NCI-H446 (cell line): ENCODE measurements at regions not wholly inside any gene's neighbourhood (a gene's known extent, or its start where the extent isn't known, plus 50 kb on each side); places are given as distances from the start of the nearest gene placed in this dataset.
"Not testable (repeated sequence)": the region's sequence is repeated elsewhere in the genome, so short reads cannot be mapped to it uniquely, and the experiment has no call there.

Experiments
- DNase-seq, 2 experiments: peaks; one replicate each; lab custom pipeline; 2025; lab: John Stamatoyannopoulos, UW

- no peak for DNase-seq
These were observed 534.0 kb downstream of the TMEM121 start for GRCh38 chr14:106060276-106060975.

- DNase-seq: not testable (repeated sequence)
These were observed 535.6 kb downstream of the TMEM121 start for GRCh38 chr14:106061877-106062500.

GRCh38 chr14:106062502-106063272, 536.3 kb downstream of the TMEM121 start:
- DNase-seq: no peak

- no peak for DNase-seq
These were observed 541.6 kb downstream of the TMEM121 start for GRCh38 chr14:106067935-106068334.

GRCh38 chr14:106069804-106070625, 543.6 kb downstream of the TMEM121 start:
- DNase-seq: no peak

GRCh38 chr14:106080922-106081321, 554.5 kb downstream of the TMEM121 start:
- DNase-seq: no peak

GRCh38 chr14:106081721-106082120, 555.3 kb downstream of the TMEM121 start:
- not testable (repeated sequence) for DNase-seq

- DNase-seq: no peak
These were observed 556.7 kb downstream of the TMEM121 start for GRCh38 chr14:106083082-106083481.

GRCh38 chr14:106087837-106088236, 561.5 kb downstream of the TMEM121 start:
- DNase-seq: no peak

- not testable (repeated sequence) for DNase-seq
These were observed 562.5 kb downstream of the TMEM121 start for GRCh38 chr14:106088860-106089259.

GRCh38 chr14:106094654-106095189, 568.3 kb downstream of the TMEM121 start:
- no peak for DNase-seq

GRCh38 chr14:106107703-106108102, 581.3 kb downstream of the TMEM121 start:
- DNase-seq: no peak

GRCh38 chr14:106109337-106109736, 583.0 kb downstream of the TMEM121 start:
- no peak for DNase-seq

GRCh38 chr14:106115401-106115800, 589.0 kb downstream of the TMEM121 start:
- no peak for DNase-seq

- not testable (repeated sequence) for DNase-seq
These were observed 590.1 kb downstream of the TMEM121 start for GRCh38 chr14:106116339-106116930.

GRCh38 chr14:106120101-106120500, 593.7 kb downstream of the TMEM121 start:
- DNase-seq: no peak

- DNase-seq: no peak
These were observed 602.9 kb downstream of the TMEM121 start for GRCh38 chr14:106129274-106129673.

- DNase-seq: not testable (repeated sequence)
These were observed 603.7 kb downstream of the TMEM121 start for GRCh38 chr14:106129904-106130661.

- not testable (repeated sequence) for DNase-seq
These were observed 606.7 kb downstream of the TMEM121 start for GRCh38 chr14:106133126-106133525.

- DNase-seq: no peak
These were observed 608.5 kb downstream of the TMEM121 start for GRCh38 chr14:106134886-106135285.
